GM12878 (cell line): ENCODE measurements at regions not wholly inside any gene's neighbourhood (a gene's known extent, or its start where the extent isn't known, plus 50 kb on each side); places are given as distances from the start of the nearest gene placed in this dataset.

Experiments
- CEBPB ChIP-seq, 2 experiments: fragments of 150-350 bp in 1 of 2; IDR thresholded peaks; 2 replicates each; pipeline ENCODE4 v1.6.1; 2012 to 2014; ENCODE audit warnings: low read depth in 2 of 2, low read length in 2 of 2, borderline replicate concordance in 1 of 2, inconsistent platforms in 1 of 2
- CHD1 ChIP-seq: IDR thresholded peaks from 2 replicates; pipeline ENCODE4 v1.6.1; 2012; ENCODE audit warnings: low read depth, low read length, improper control_type of control experiment
- HDAC2 ChIP-seq: fragments of 200-600 bp; sonication (generic); IDR thresholded peaks from 2 replicates; pipeline ENCODE4 v1.6.1; 2017
- MEF2A ChIP-seq: IDR thresholded peaks from 2 replicates; pipeline ENCODE4 v1.6.1; 2011; ENCODE audit warnings: low read depth, mild to moderate bottlenecking, low read length, moderate library complexity; ENCODE audit not compliant: insufficient read depth
- NFIC ChIP-seq: IDR thresholded peaks from 2 replicates; pipeline ENCODE4 v1.6.1; 2012; ENCODE audit warnings: low read depth, mild to moderate bottlenecking, inconsistent platforms, low read length, moderate library complexity
- POLR2A ChIP-seq: IDR thresholded peaks from 2 replicates; pipeline ENCODE4 v1.6.1; 2011; ENCODE audit warnings: low read depth, mild to moderate bottlenecking, low read length
- REST ChIP-seq: IDR thresholded peaks from 2 replicates; pipeline ENCODE4 v1.6.1; 2012; ENCODE audit warnings: mild to moderate bottlenecking, low read depth, low read length
- ZZZ3 ChIP-seq: IDR thresholded peaks from 2 replicates; pipeline ENCODE4 v1.6.1; 2011; ENCODE audit warnings: low read depth; ENCODE audit not compliant: control insufficient read depth, insufficient read length
- TF ChIP-seq, protein P1 (sequence below), 3 experiments: IDR thresholded peaks in 2 of 3; conservative IDR thresholded peaks in 1 of 3; 2 replicates each; pipeline ENCODE4 v1.5.1; 2011; ENCODE audit warnings: low read depth in 3 of 3, low read length in 3 of 3, mild to moderate bottlenecking in 3 of 3, control low read depth in 2 of 3, moderate library complexity in 2 of 3, inconsistent platforms in 1 of 3, mixed read lengths in 1 of 3; ENCODE audit not compliant: control insufficient read depth in 2 of 3, insufficient read depth in 1 of 3; ENCODE audit errors: extremely low read depth in 1 of 3

GRCh38 chr4:170777663-170778062 lies 687.9 kb upstream of the AADAT start:
- TF ChIP-seq MEF2A (no peak), POLR2A (no peak), HDAC2 (no peak), CEBPB (IDR thresholded peaks at IDR 0.05; ENCODE audit: borderline replicate concordance in 1 of 2, low read depth in 2 of 2, low read length in 2 of 2) (no peak), ZZZ3 (no peak), NFIC (no peak), REST (no peak), CHD1 (no peak)
- TF ChIP-seq, protein P1, sequence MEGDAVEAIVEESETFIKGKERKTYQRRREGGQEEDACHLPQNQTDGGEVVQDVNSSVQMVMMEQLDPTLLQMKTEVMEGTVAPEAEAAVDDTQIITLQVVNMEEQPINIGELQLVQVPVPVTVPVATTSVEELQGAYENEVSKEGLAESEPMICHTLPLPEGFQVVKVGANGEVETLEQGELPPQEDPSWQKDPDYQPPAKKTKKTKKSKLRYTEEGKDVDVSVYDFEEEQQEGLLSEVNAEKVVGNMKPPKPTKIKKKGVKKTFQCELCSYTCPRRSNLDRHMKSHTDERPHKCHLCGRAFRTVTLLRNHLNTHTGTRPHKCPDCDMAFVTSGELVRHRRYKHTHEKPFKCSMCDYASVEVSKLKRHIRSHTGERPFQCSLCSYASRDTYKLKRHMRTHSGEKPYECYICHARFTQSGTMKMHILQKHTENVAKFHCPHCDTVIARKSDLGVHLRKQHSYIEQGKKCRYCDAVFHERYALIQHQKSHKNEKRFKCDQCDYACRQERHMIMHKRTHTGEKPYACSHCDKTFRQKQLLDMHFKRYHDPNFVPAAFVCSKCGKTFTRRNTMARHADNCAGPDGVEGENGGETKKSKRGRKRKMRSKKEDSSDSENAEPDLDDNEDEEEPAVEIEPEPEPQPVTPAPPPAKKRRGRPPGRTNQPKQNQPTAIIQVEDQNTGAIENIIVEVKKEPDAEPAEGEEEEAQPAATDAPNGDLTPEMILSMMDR (IDR thresholded peaks at IDR 0.05 in 2 of 3, conservative IDR thresholded peaks at IDR 0.05 in 1 of 3; ENCODE audit: control insufficient read depth in 2 of 3, extremely low read depth in 1 of 3, insufficient read depth in 1 of 3, low read depth in 3 of 3, low read length in 3 of 3), result no peak
